ENCODE measurements at regions not wholly inside any gene's neighbourhood (a gene's known extent, or its start where the extent isn't known, plus 50 kb on each side); places are given as distances from the start of the nearest gene placed in this dataset.
A peak's percentile ranks its signal among the peaks of the same experiment; 100 is the strongest.

GRCh38 chr2:122736279-122736678, 980.8 kb downstream of the TSN start:
- Mint-ChIP-seq H3K4me3 (ENCODE audit: low read depth) (no peak overlapping the region), H3K4me1 (ENCODE audit: low read depth) (peaks cover 5% of the 10 kb centered on the region), H3K27me3 (peaks cover 6% of the 10 kb centered on the region), H3K27ac (no peak overlapping the region), H3K36me3 (ENCODE audit: insufficient read depth) (no peaks in the 10 kb centered on the region), H3K9me3 (ENCODE audit: low read depth) (peaks cover 4% of the 10 kb centered on the region)
- TF ChIP-seq, protein P1, sequence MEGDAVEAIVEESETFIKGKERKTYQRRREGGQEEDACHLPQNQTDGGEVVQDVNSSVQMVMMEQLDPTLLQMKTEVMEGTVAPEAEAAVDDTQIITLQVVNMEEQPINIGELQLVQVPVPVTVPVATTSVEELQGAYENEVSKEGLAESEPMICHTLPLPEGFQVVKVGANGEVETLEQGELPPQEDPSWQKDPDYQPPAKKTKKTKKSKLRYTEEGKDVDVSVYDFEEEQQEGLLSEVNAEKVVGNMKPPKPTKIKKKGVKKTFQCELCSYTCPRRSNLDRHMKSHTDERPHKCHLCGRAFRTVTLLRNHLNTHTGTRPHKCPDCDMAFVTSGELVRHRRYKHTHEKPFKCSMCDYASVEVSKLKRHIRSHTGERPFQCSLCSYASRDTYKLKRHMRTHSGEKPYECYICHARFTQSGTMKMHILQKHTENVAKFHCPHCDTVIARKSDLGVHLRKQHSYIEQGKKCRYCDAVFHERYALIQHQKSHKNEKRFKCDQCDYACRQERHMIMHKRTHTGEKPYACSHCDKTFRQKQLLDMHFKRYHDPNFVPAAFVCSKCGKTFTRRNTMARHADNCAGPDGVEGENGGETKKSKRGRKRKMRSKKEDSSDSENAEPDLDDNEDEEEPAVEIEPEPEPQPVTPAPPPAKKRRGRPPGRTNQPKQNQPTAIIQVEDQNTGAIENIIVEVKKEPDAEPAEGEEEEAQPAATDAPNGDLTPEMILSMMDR (IDR thresholded peaks at IDR 0.05; ENCODE audit: unreplicated experiment), result no peak
- DNase-seq (ENCODE audit: low spot score, unreplicated experiment), result no peak

GRCh38 chr2:122737429-122738077, 982.1 kb downstream of the TSN start:
- Mint-ChIP-seq H3K4me3 (ENCODE audit: low read depth) (no peak overlapping the region), H3K36me3 (ENCODE audit: insufficient read depth) (no peaks in the 10 kb centered on the region), H3K27me3 (peaks cover 6% of the 10 kb centered on the region), H3K9me3 (ENCODE audit: low read depth) (peaks cover 4% of the 10 kb centered on the region), H3K4me1 (ENCODE audit: low read depth) (peaks cover 5% of the 10 kb centered on the region), H3K27ac (no peak overlapping the region)
- TF ChIP-seq, protein P1 (IDR thresholded peaks at IDR 0.05; ENCODE audit: unreplicated experiment), result no peak
- no peak for DNase-seq (ENCODE audit: low spot score, unreplicated experiment)

DNA sequence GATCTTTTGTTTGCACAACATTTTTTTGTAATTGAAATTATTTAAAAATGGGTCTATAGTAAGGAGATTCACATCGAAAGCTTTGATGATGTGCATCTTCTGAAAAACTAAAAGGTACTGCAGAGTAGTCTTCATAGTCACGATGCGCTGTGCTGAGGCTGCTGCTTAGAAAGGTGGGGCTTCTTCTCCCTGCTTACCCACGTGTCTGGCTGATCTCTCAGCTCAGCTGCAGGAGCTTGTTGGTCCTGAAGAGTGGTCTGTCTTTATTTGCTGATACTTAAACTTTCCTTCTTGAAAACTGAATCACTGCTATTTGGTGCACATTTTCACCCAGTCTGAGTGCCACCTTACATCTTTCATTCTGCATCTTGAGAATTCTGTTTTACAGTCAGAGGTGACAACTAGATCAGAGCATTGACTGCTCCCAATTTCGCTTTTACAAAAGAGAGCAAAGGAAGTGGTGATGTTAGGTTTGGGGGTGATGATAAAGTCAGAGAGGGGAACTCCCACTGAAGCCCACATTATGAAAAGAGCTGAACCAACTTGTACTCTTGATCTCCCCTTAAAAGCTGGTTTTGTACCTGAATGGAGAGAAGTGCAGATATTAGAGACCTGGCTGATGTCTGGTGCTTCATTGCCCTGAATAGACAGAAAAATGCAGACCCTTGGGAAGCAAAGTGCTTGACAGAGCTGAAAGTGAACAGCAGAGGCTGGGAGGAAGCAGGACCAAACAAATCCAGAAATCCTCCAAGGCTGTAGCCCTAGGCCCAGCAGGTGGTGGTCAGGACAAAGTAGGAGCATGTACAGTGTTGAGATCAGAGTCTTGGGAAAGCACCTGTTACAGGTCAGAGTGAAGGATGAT, 984.5 kb downstream of the TSN start:
- peak overlapping the region; percentile 4 for H3K27ac Mint-ChIP-seq

DNA sequence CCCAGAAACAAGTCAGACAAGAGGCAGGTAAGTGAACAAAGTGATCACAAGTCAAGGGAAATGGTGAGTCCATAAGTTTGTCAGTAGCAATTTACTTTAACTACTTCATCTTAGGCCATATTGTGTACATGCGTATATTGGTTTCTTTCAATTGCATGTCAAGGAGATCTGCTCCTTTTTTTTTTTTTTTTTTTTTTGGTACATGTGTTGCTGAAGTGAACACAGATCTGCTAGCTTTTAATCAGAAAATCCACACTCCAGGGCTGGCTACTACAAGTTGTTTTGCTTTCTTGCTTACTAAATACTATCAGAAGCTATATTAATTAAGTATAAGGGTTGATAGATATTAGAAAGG, 985.1 kb downstream of the TSN start:
- H3K36me3 Mint-ChIP-seq (ENCODE audit: insufficient read depth), result no peaks in the 10 kb centered on the region
- peaks cover 4% of the 10 kb centered on the region for H3K9me3 Mint-ChIP-seq (ENCODE audit: low read depth)
- no peak overlapping the region for H3K27ac Mint-ChIP-seq
- H3K27me3 Mint-ChIP-seq, result peaks cover 6% of the 10 kb centered on the region
- no peaks in the 10 kb centered on the region for H3K4me1 Mint-ChIP-seq (ENCODE audit: low read depth)
- H3K4me3 Mint-ChIP-seq (ENCODE audit: low read depth), result no peak overlapping the region
- TF ChIP-seq, protein P1 (IDR thresholded peaks at IDR 0.05; ENCODE audit: unreplicated experiment), result no peak
- DNase-seq (ENCODE audit: low spot score, unreplicated experiment), result no peak

More for the DNA sequence above, 984.5 kb downstream of the TSN start:
- peaks cover 6% of the 10 kb centered on the region for H3K27me3 Mint-ChIP-seq
- no peaks in the 10 kb centered on the region for H3K36me3 Mint-ChIP-seq (ENCODE audit: insufficient read depth)
- H3K4me3 Mint-ChIP-seq (ENCODE audit: low read depth), result no peak overlapping the region
- peaks cover 4% of the 10 kb centered on the region for H3K9me3 Mint-ChIP-seq (ENCODE audit: low read depth)
- DNase-seq (ENCODE audit: low spot score, unreplicated experiment), result no peak
- H3K4me1 Mint-ChIP-seq (ENCODE audit: low read depth), result no peaks in the 10 kb centered on the region
- TF ChIP-seq, protein P1 (IDR thresholded peaks at IDR 0.05; ENCODE audit: unreplicated experiment), result no peak

GRCh38 chr2:122741403-122741802, 986.0 kb downstream of the TSN start:
- TF ChIP-seq, protein P1 (IDR thresholded peaks at IDR 0.05; ENCODE audit: unreplicated experiment), result no peak
- H3K27me3 Mint-ChIP-seq, result peaks cover 6% of the 10 kb centered on the region
- H3K9me3 Mint-ChIP-seq (ENCODE audit: low read depth), result peaks cover 4% of the 10 kb centered on the region

More at GRCh38 chr2:122741403-122741802, 986.0 kb downstream of the TSN start:
- no peak overlapping the region for H3K27ac Mint-ChIP-seq
- H3K4me1 Mint-ChIP-seq (ENCODE audit: low read depth), result peaks cover 1% of the 10 kb centered on the region
- H3K36me3 Mint-ChIP-seq (ENCODE audit: insufficient read depth), result no peaks in the 10 kb centered on the region
- DNase-seq (ENCODE audit: low spot score, unreplicated experiment), result no peak
- H3K4me3 Mint-ChIP-seq (ENCODE audit: low read depth), result no peak overlapping the region
